Heart right ventricle (tissue), 16 donors: ENCODE measurements at regions not wholly inside any gene's neighbourhood (a gene's known extent, or its start where the extent isn't known, plus 50 kb on each side); places are given as distances from the start of the nearest gene placed in this dataset.

Experiments used
- ATAC-seq, 8 donors: fragments of 200-7000 bp; cut with Tn5 transposase; one replicate each; pipeline ENCODE4 v1.9.1; 2020; ENCODE audit warnings: mild to moderate bottlenecking in 8 of 8, moderate library complexity in 8 of 8, moderate number of reproducible peaks in 1 of 8
- DNase-seq, 2 donors: peaks; one replicate each; pipeline ENCODE4 v3.0.0-alpha.2; 2020
- H3K27ac ChIP-seq, 10 donors: fragments of 200-600 bp; sonication (generic) in 2 of 10; one replicate each; pipeline versions ENCODE4 v1.5.0 to v1.8.0; 2020 to 2022; ENCODE audit warnings: mild to moderate bottlenecking in 3 of 10
- H3K27me3 ChIP-seq, 7 donors: fragments of 200-600 bp; one replicate each; pipeline ENCODE4 v1.8.0; 2021 to 2022; ENCODE audit warnings: mild to moderate bottlenecking in 2 of 7
- H3K36me3 ChIP-seq, 9 donors: fragments of 200-600 bp; sonication (generic) in 1 of 9; one replicate each; pipeline versions ENCODE4 v1.5.0 to v1.8.0; 2020 to 2022; ENCODE audit warnings: mild to moderate bottlenecking in 2 of 9
- H3K4me1 ChIP-seq, 9 donors: fragments of 200-600 bp; sonication (generic) in 1 of 9; one replicate each; pipeline versions ENCODE4 v1.5.0 to v1.8.0; 2020 to 2022; ENCODE audit warnings: mild to moderate bottlenecking in 4 of 9
- H3K4me3 ChIP-seq, 10 donors: fragments of 200-600 bp; sonication (generic) in 2 of 10; one replicate each; pipeline versions ENCODE4 v1.5.0 to v1.8.0; 2020 to 2022; ENCODE audit warnings: mild to moderate bottlenecking in 7 of 10, moderate library complexity in 2 of 10
- H3K9me3 ChIP-seq, 11 donors: fragments of 200-600 bp in 10 of 11; sonication (generic) in 2 of 11; one replicate each; pipeline versions ENCODE4 v1.5.0 to v1.8.0; 2013 to 2022; ENCODE audit warnings: mild to moderate bottlenecking in 2 of 11, control low read depth in 1 of 11, moderate library complexity in 1 of 11
- WGBS, 2 donors: extraction: QIAGEN DNeasy Blood & Tissue Kit; methylation state at CpG; one replicate each; pipeline ENCODE4 v1.1.7; 2013; ENCODE audit warnings: inconsistent platforms in 1 of 2; 5-methylcytosine and 5-hydroxymethylcytosine counted together
- intact Hi-C, 10 donors: fragments of 100-400 bp; cut with DNase I; formaldehyde crosslinking; loops; one replicate each; pipeline versions ENCODE4 v1.11.1 to v1.14.2; 2022
- TF ChIP-seq, protein P1 (sequence below), 9 donors: fragments of 200-600 bp; sonication (generic) in 2 of 9; IDR thresholded peaks; one replicate each; pipeline versions ENCODE4 v1.5.0 to v1.8.0; 2021 to 2022; ENCODE audit warnings: antibody characterized with exemption in 9 of 9, mild to moderate bottlenecking in 5 of 9, moderate library complexity in 1 of 9
- donor health status: Arrhythmogenic right ventricular cardiomyopathy.
- donor health status: ischemic (EF 13 %, LVEDD 7.1; RV severe dilation, severe dysfunction).
- donor health status: healthy with polysubstance abuse.
- donor health status: DM: no; HTN: yes; CAD: no.
- donor health status: DM: no; HTN: no; CAD: no.
- donor health status: ischemic (EF 25% LVEDD 6.9; RV normal size, moderate dysfunction).
- donor health status: ischemic (EF 25% LVEDD 5.7; RV mildly dilated, moderate dysfunction).
- donor health status: healthy.
- donor health status: DM: yes; HTN: yes; CAD: no.
- donor health status: Ischemic cardiomyopathy.
- donor health status: ischemic (EF 35%, LVEDD 5.7; RV mildly dilated, moderate dysfunction).
- donor health status: nonischemic (EF 11% LVEDD 7.7; RV severe dilation, severe dysfunction).
- donor health status: DM: yes; HTN: yes; CAD: no.
- donor health status: PGD.
- donor health status: ischemic (EF 29% LVEDD 5.4; RV normal size, mild dysfunction).
- donor health status: nonischemic (EF 23%, LVEDD 6.1; RV moderate dilation, normal function).

- no peak overlapping the region for H3K27ac ChIP-seq
- H3K4me3 ChIP-seq: no peak overlapping the region
- WGBS, 2 donors: 68 to 70% methylated on average over 1 of the region's 1 CpG
- no peaks in the 10 kb centered on the region for H3K27me3 ChIP-seq
- TF ChIP-seq, protein P1, sequence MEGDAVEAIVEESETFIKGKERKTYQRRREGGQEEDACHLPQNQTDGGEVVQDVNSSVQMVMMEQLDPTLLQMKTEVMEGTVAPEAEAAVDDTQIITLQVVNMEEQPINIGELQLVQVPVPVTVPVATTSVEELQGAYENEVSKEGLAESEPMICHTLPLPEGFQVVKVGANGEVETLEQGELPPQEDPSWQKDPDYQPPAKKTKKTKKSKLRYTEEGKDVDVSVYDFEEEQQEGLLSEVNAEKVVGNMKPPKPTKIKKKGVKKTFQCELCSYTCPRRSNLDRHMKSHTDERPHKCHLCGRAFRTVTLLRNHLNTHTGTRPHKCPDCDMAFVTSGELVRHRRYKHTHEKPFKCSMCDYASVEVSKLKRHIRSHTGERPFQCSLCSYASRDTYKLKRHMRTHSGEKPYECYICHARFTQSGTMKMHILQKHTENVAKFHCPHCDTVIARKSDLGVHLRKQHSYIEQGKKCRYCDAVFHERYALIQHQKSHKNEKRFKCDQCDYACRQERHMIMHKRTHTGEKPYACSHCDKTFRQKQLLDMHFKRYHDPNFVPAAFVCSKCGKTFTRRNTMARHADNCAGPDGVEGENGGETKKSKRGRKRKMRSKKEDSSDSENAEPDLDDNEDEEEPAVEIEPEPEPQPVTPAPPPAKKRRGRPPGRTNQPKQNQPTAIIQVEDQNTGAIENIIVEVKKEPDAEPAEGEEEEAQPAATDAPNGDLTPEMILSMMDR (IDR thresholded peaks at IDR 0.05): no peak
- peaks cover 0 to 5% (median 0%) of the 10 kb centered on the region in 9 donors for H3K4me1 ChIP-seq
- no peaks in the 10 kb centered on the region for H3K36me3 ChIP-seq
- no peaks in the 10 kb centered on the region for H3K9me3 ChIP-seq
- ATAC-seq (no peak), DNase-seq (no peak)
- intact Hi-C loops: no loop called here
Measured at GRCh38 chrX:7983581-7983980, 56.4 kb upstream of the PNPLA4 start.
